Inferior parietal cortex (tissue), 1 donor: ENCODE measurements at regions not wholly inside any gene's neighbourhood (a gene's known extent, or its start where the extent isn't known, plus 50 kb on each side); places are given as distances from the start of the nearest gene placed in this dataset.
A peak's percentile ranks its signal among the peaks of the same experiment; 100 is the strongest.
"Not testable (repeated sequence)": the region's sequence is repeated elsewhere in the genome, so short reads cannot be mapped to it uniquely, and the experiment has no call there.

Experiments used
- DNase-seq: peaks from one replicate; pipeline ENCODE4 v3.0.0-alpha.2; 2016; ENCODE audit errors: extremely low spot score

DNA sequence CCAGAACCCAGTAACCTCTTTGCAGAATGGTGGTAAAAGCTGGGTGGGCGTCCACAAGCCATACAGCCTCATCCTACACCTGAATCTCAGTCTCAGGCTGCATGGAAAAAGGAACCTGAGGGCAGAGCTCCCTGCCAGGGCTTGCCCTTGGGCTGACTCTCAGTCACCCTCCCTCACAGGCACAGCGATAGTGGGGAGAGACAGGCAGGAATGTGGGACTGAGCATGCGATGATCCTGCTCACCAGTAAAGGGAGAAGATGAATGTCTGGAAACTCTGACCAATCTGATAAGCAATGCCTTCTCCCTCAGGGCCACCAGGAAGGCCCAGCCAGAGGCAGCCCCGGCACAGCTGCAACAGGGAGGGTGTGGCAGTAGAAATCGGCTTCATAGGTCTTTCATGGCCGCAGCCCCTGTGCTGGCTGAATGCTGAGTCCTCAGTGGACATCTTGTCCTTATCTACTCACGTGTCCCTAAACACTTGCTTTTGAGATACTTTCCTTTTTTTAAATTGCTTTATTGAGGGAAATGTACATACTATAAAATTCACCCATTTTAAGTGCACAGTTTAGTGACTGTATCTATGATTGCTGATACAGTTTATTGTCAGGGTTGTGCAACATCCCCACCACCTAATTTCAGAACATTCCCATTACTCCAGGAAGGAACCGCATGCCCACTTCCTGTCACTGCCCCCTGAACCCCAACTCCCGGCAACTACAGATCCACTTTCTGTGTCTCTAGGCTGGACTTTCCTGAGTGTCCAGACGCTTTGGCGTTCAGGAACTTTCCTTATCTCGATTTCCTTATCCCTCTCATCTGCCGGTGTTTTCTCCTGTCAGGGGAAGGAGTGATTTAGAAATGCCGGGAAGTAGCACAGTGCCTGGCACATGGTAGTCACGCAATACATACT is 258.1 kb downstream of the PCNX1 start:
- no peak for DNase-seq

DNA sequence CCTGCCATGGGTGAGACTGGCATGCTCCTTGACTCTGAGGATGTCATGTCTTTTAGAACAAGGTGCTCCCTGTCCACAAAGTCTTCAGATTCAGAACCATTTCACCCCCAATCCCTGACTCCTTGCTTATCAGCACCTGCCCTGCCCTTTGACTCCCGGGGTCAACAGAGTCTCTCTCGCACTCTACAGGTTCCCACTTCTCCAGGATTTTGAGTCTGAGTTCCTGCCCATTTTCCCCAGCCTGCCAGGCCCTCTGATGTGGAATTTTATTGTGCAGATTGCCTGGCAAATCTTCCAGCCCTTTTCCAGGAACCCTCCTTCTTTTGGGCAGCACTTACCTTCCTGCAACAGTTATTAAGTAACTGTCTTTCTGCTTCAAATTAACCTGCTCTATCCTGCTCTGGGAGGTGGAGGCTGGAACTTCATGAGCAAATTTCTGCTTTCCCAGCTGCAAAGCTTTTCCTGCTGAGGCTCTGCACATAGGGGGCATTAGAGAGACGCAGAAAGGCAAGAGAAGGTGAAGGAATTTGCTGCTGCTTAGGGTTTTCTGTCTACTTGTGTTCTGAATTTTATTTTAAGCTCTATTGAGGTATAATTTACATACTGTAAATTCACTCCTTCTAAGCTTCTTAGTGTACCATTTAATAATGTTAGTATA is 259.1 kb downstream of the PCNX1 start:
- DNase-seq: no peak

DNA sequence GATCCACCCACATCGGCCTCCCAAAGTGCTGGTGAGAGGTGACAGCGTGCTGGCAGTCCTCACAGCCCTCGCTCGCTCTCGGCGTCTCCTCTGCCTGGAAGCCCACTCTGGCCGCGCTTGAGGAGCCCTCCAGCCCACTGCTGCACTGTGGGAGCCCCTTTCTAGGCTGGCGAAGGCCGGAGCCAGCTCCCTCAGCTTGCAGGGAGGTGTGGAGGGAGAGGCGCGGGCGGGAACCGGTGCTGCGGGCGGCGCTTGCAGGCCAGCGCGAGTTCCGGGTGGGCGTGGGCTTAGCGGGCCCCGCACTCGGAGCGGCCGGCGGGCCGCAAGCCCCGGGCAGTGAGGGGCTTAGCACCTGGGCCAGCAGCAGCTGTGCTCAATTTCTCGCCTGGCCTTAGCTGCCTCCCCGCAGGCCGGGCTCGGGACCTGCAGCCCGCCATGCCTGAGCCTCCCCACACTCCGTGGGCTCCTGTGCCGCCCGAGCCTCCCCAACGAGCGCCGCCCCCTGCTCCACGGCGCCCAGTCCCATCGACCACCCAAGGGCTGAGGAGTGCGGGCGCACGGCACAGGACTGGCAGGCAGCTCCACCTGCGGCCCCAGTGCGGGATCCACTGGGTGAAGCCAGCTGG is 260.2 kb downstream of the PCNX1 start:
- DNase-seq: not testable (repeated sequence)

DNA sequence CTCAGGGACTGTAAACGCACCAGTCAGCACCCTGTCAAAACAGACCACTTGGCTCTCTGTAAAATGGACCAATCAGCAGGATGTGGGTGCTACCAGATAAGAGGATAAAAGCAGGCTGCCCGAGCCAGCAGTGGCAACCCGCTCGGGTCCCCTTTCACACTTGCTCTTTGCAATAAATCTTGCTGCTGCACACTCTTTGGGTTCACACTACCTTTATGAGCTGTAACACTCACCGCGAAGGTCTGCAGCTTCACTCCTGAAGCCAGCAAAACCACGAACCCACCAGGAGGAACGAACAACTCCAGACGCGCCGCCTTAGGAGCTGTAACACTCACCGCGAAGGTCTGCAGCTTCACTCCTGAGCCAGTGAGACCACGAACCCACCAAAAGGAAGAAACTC is 260.9 kb downstream of the PCNX1 start:
- DNase-seq: not testable (repeated sequence)

DNA sequence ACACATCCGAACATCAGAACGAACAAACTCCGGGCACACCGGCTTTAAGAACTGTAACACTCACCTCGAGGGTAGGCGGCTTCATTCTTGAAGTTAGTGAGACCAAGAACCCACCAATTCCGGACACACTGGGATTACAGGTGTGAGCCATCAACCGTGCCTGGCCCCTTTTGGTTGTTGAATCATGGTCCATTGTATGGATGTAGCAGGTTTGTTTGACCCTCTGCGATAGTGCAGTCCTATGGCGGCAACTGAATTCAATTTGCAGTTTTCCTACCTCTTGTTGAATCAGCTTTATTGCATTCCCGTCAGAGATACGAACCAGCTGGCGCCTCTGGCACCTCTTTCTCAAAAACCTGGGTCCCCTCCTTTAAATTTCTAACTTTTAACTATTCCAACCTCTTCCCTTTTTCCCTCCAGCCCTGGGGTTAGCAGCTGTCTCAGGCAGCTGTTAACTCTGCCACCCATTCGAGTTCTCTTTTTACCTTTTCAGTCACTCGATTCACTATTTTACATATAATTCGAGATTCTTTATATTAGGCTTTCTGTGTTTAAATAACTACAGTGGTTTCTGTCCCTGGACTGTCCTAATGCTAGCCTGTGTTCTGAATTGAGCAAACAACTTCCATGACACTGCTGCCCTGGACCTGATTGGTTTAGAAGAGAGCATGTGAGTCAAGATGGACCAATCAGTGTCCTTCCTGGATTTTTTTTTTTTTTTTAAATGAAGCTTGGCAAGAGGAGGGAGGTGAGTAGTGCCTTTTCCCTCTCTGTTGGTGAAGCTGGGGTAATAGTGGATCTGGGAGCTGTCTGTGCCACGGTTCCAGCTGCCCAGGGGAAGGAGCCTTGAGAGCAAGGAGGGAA is 261.5 kb downstream of the PCNX1 start:
- DNase-seq: no peak

DNA sequence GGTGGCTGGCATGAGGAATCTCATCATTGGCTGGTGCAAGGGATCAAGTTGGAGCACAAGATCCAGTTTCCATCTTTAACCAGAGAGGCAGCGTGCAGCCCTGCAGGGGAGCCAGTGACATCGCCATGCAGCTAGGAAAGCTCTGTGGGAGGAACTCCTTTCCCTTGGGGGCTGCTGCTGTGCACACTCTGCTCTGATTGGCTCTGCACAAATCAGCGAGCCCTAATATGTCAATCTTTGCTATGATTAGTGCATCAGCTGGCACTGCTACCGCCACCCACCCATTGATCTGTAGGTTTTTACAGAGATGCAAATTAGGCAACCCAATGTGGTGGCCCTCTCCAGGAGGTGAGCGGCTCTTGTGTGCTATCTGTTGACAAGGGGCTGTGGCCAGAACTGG is 262.6 kb downstream of the PCNX1 start:
- no peak for DNase-seq

DNA sequence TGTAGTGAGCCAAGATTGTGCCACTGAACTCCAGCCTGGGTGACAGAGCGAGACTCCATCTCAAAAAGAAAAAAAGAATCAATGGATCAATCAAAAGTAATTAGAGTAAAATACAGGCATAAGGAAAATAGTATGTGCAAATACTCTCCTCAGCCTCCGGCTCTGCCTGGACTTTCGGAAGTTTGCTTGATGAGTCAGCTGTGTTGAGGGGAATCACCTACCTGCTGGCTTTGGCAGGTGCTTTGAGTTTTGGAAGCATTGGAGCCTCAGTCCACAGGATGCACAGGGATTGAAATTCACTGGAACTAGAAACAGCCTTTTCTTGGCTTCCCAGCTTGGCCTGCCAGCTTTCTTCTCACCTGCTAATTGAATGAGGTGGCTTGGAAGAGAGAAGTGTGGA is 268.2 kb downstream of the PCNX1 start:
- DNase-seq: no peak

DNA sequence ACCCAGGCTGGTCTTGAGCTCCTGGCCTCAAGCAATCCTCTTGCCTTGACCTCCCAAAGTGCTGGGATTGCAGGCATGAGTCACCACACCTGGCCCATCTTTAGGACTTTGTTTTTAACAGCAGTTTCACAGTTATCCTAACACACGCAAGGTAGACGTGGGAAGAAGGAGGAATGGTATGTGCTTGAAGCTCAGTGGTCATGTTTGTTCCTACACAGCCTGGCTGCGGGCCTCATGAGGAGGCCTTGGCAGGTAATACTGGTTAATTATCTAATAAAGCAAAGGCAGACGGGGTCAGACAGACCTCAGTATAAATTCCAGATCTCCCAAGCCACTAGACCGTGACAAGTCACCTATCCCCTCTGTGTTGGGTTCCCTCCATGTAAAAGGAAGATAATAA is 271.8 kb downstream of the PCNX1 start:
- DNase-seq: no peak

DNA sequence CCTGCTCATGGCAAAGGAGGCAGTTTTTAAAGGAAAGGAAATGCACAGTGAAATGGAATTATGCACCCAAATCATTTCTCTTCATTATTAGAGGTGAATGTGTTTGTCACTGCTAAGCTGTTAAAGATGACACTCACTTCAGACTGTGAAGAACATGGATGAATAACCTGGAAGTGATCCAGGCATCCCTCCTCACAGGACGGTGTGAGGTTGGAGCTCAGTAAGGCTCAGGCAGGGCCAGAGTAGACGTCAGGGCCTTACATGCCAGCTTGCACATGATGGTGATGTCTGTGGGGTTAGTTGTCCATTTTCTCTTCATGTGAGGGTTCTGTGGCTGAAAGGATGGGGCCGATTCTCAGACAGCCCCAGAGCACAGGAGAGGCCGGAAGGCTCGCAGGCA is 273.1 kb downstream of the PCNX1 start:
- DNase-seq: no peak

DNA sequence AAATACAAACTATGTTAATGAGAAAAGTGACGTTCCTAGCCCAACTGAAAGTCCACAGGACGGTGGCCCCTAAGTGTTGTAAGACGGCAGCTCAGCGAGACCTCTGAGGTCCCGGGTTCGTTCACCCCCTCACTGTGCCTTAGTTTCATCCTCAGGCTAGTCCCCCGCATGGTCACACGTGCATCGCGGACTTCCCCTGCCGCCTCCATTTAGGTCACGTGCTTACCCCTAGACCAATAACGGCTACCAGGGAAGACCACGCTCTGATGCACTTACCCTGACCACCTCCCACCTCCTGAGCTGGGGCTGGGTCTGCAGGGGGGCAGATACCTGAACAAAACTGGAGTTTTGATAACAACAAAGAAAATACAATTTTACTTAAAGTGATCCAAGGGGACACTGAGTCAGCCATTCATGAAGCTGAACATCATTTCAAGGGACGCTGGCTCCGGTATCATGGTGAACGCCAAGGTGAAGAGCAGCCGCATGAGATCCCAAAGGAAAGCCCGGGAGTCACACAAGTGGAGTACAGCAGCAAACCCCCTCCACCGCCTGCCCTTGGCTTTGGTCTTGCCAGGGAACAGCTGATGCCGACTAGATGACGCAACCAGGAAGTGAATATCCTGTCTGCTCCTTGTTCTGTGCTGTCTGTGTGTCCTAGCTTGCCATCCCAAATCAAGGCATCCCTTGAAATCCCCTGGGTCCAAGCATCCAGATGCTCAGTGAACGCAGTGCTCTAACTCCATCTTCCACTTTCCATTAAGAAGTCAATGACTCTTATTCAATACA is 274.1 kb downstream of the PCNX1 start:
- no peak for DNase-seq

DNA sequence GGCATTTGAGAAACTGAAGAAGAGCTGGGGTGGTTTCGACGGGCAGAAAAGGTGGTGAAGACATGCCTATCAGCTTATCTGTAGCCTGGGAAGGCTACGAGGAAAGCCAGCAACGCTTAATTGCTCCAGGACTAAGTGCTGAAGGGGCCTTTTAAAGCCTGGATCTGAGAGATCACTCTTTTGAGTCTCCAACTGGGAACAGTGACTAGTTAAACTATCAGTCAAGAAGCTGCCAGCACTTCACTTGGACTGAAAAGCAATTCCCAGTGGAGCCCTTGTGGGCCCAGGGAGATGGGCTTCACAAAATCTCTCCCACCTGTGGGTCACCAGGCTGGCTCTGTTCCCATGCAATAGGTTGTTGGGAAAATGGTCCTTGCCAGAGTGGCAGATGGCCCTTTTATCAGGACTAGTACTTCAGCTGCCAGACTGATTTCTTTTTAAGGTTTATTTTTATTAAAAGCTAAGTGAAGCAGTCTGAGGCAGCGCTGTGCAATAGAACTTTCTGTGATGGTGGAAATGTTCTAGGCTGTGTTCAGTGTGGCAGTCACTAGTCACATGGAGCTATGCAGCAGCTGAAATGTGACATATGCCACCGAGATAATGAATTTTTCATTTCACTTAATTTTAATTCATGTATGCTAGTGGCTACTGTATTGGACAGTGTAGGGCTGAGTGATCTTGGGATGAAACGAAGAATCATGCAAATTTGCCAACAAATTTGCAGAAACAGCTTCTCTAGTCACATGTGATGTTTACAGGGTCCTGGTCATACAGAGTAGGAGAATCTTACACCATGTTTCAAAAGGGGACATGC is 276.8 kb downstream of the PCNX1 start:
- DNase-seq: peak; percentile 10

DNA sequence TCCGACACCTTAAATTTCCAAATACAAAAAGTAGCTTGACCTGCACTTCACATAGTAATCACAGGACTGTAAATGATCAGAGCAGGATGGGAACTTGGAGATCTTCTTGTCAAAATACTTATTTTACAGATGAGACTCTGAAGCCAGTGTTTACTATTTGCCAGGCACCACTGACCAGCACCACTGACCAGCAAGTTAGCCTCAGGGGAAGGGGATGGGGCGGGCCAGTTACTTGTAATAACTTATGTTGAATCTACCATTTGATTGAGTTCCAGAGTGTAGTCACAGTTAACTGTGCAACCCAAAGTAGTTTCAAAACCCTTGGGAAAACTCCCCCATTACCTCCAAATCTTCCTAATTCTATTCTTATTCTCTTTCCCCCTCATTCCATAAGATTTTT is 278.4 kb downstream of the PCNX1 start:
- DNase-seq: no peak

DNA sequence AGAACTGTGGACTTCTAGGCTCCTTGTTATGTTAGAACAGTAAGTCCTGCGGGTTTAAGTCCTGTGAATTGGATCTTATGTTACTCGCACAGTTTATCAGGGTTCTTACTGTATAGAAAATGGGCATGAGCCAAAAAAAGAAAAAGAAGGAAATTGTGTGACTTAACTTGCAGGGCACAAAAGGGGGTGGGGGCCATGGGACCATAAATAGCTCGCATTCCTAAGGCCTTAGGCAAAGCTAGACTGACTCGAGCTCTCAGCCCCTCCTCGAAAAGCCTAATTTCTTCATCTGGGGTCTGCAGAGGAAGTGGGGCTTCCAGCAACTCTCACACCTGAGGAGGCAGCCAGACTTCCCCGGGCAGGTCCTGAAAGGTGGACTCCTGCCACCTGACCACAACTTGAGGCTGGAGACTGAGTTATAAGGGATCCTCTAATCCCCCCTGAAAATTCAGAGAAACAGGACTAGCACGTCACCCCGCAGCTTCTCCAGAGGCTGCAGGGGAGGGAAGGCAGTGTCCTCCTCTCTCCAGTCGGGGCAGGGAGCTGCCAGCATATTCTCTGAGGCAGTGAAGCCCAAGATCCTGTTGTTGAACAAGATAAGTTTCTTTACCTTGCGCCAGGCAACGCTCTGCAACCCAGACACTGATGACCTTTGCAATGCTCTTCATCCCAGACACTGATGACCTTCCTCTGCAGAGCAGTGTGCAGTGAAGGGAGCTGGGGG is 280.5 kb downstream of the PCNX1 start:
- DNase-seq: no peak

DNA sequence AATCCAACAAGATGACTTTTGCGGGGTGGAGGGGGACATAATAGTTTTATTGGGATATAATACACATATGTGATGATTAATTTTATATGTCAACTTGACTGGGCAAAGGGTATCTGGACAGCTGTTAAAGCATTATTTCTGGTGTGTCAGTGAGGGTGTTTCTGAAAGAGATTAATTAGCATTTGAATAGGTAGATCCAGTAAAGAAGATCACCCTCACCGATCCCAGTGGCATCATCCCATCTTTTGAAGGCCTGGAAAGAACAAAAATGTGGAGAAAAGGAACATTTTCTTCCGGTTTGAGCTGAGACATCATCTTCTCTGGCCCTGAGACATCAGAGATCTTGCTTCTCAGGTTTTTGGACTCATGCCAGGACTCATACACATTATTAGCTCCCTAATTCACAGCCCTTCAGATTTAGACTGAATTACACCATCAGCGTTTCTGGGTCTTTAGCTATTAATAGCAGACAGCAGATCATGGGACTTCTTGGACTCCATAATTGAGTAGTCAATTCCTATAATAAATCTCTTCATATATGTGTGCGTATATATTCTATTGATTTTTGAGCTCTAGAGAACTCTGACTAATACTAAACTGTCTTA is 283.6 kb downstream of the PCNX1 start:
- no peak for DNase-seq

DNA sequence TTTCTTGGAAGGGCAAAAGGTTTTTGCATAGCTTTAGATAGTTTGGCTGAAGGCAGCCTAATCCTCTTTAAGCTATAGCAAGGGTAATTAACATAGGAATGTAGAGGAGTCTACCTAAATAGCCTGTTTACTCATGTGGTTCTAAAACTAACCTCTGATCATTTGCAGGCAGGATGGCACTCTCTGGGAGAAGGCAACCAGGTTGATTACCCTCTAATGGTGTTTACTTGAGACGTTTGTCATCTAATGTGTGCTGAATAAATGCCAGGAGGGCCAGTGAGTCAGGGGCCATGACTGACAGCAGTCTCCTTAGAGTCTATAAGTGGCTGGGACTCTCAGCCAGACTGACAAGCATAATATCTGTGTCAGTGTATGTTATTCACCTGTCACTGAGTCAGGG is 286.4 kb downstream of the PCNX1 start:
- no peak for DNase-seq

DNA sequence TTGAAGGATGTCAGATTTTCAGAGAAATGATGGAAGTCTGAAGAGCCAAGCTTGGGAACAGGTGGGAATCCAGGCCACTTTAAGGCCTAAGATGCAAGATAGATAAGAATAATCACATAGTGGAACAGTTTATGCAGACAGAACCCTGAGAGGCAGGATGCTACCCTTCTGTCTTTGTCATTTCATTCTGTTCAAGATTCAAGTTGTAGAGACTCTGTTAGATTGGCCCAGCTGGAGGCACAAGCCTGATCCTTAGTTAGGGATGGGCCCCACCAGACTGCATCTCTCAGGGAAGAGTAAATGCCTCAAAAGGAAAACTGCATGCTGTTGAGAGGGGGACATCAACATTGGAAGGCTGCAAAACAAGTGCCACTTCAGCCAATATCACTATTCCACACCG is 287.0 kb downstream of the PCNX1 start:
- DNase-seq: no peak

DNA sequence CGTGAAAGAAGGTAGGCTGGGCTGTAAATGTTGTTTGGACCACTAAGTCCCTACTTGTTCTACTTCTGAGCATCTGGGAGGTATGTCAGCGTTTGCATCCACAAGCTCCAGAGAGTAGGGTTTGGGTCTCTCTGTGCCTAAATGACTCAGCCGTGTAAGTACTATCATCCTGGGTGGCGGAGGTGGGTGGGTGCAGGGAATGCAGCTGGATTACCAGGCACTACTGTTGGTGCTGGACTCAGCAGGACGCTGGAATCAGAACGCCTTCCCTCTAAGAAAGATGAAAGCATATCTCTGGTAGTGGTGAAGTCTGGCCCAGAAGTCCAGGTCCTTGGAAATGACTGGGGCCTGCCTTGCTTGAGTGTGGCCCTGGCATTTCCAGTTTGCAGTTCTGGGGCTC is 289.7 kb downstream of the PCNX1 start:
- no peak for DNase-seq

DNA sequence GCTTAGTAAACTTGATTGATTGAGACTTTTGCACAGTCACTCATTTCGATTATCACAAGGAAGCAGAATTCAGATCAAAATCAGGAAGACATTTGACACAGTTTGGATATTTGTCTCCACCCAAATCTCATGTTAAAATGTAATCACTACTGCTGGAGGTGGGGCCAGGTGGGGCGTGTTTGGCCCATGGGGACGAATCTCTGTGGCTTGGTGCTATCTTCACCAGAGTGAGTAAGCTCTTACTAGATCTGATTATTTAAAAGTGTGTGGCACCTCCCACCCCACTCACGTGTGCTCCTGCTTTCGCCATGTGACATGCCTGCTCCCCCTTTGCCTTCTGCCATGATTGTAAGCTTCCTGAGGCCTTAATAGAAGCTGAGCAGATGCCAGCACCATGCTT is 291.4 kb downstream of the PCNX1 start:
- DNase-seq: no peak

DNA sequence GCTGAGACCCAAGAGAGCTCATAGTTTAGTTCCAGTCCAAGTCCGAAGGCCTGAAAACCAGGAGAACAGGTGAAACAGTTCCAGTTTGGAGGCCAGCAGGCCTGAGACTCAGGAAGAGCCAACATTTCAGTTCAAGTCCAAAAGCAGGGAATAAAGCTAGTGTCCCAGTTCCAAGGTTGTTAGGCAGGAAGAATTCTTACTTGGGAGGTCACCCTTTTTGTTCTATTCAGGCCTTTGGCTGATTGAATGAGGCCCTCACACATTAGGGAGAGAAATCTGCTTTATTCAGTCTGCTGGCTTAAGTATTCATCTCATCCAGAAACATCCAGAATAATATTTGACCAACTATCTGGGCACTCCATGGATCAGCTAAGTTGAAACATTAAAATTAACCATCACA is 294.6 kb downstream of the PCNX1 start:
- no peak for DNase-seq
